Stimulated activated naive CD8-positive, alpha-beta T cell treated with anti-CD3 and anti-CD28 coated beads, Interleukin-15, Interleukin-2, amounts not matched to agents 100 ng/mL and 50 ng/mL, for 24 hours (primary cell): ENCODE measurements at regions not wholly inside any gene's neighbourhood (a gene's known extent, or its start where the extent isn't known, plus 50 kb on each side); places are given as distances from the start of the nearest gene placed in this dataset.
"Not testable (repeated sequence)": the region's sequence is repeated elsewhere in the genome, so short reads cannot be mapped to it uniquely, and the experiment has no call there.

Source experiments
- H3K27ac Mint-ChIP-seq: one replicate; pipeline ENCODE4 v1.8.0; 2021; ENCODE audit warnings: mild to moderate bottlenecking, mixed read lengths
- H3K27me3 Mint-ChIP-seq: one replicate; pipeline ENCODE4 v1.8.0; 2021; ENCODE audit warnings: mixed read lengths
- H3K36me3 Mint-ChIP-seq: one replicate; pipeline ENCODE4 v1.8.0; 2021; ENCODE audit warnings: low read depth, mixed read lengths
- H3K4me1 Mint-ChIP-seq: one replicate; pipeline ENCODE4 v1.8.0; 2021; ENCODE audit warnings: low read depth, mixed read lengths
- H3K4me3 Mint-ChIP-seq: one replicate; pipeline ENCODE4 v1.8.0; 2021; ENCODE audit warnings: mild to moderate bottlenecking, mixed read lengths
- H3K9me3 Mint-ChIP-seq: one replicate; pipeline ENCODE4 v1.8.0; 2021; ENCODE audit warnings: mixed read lengths

GRCh38 chr9:106501210-106501609 lies 361.8 kb upstream of the ZNF462 start:
- not testable (repeated sequence) for H3K4me3 Mint-ChIP-seq, H3K9me3 Mint-ChIP-seq, H3K36me3 Mint-ChIP-seq, H3K27me3 Mint-ChIP-seq, H3K4me1 Mint-ChIP-seq, H3K27ac Mint-ChIP-seq

DNA sequence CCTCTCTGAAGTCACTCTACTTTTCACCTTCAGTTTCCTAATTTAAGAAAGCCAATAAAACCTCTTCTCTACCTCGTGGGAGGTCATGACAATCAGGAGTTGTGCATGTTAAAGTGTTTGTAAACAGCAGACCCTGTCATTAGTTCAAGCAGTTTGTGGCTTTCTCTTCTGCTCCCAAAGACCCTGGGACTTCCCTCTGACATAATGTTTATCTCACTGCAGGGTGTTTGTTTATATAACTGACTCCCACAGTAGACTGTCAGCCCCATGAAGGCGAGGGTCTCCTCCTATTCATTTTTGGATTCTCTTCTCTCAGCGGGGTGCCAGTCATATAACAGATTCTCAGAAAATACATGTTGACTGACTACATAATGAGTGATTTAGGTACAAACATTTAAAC lies 360.0 kb upstream of the ZNF462 start:
- no peak overlapping the region for H3K4me3 Mint-ChIP-seq
- H3K4me1 Mint-ChIP-seq = no peaks in the 10 kb centered on the region
- H3K36me3 Mint-ChIP-seq = no peaks in the 10 kb centered on the region
- no peaks in the 10 kb centered on the region for H3K27me3 Mint-ChIP-seq
- H3K9me3 Mint-ChIP-seq = peaks cover 12% of the 10 kb centered on the region
- no peak overlapping the region for H3K27ac Mint-ChIP-seq

DNA sequence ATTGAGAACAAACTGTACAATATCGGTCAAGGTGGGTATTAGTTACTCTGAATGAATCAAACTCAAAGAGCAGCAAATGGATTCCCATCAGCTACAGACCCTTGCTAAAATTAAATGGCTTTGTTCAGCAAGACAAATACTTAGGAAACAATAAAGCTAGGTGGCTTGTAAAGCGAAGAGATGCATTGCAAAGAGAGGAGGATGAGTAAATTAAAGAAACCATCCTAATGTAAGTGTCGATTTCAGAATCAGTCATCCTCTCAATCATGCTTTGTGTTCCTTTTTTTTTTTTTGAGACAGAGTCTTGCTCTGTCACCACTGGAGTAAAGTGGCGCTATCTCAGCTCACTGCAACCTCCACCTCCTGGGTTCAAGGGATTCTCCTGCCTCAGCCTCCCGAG lies 359.2 kb upstream of the ZNF462 start:
- H3K27me3 Mint-ChIP-seq = no peaks in the 10 kb centered on the region
- H3K36me3 Mint-ChIP-seq = no peaks in the 10 kb centered on the region
- peaks cover 12% of the 10 kb centered on the region for H3K9me3 Mint-ChIP-seq
- no peak overlapping the region for H3K4me3 Mint-ChIP-seq
- no peak overlapping the region for H3K27ac Mint-ChIP-seq
- H3K4me1 Mint-ChIP-seq = no peaks in the 10 kb centered on the region

GRCh38 chr9:106526716-106527204 lies 336.2 kb upstream of the ZNF462 start:
- Mint-ChIP-seq H3K4me1 (no peaks in the 10 kb centered on the region), H3K4me3 (no peak overlapping the region), H3K9me3 (peaks cover 16% of the 10 kb centered on the region), H3K27me3 (no peaks in the 10 kb centered on the region), H3K36me3 (peaks cover 5% of the 10 kb centered on the region), H3K27ac (no peak overlapping the region)

GRCh38 chr9:106528158-106528557 lies 334.8 kb upstream of the ZNF462 start:
- H3K27ac Mint-ChIP-seq = no peak overlapping the region

DNA sequence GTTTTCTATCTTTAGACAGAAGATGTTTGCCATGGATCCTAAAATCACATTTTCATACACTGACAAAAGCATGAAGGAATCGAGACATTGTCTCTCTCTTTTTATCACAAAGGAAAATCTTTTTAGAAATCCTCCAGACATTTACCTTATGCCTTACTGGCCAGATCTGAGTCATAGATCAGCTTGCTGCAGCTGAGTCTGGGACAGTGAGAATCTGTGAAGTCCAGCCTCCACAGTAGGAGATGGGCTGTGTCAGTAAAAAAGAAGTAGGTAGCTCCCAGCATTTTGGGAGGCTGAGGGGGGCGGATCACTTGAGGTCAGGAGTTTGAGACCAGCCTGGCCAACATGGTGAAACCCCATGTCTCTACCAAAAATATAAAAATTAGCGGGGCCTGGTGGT lies 333.4 kb upstream of the ZNF462 start:
- Mint-ChIP-seq H3K27ac (no peak overlapping the region), H3K27me3 (no peaks in the 10 kb centered on the region), H3K4me3 (no peak overlapping the region), H3K4me1 (no peaks in the 10 kb centered on the region), H3K36me3 (no peaks in the 10 kb centered on the region), H3K9me3 (peaks cover 6% of the 10 kb centered on the region)

More at GRCh38 chr9:106528158-106528557, 334.8 kb upstream of the ZNF462 start:
- Mint-ChIP-seq H3K4me3 (no peak overlapping the region), H3K36me3 (no peaks in the 10 kb centered on the region), H3K27me3 (no peaks in the 10 kb centered on the region), H3K9me3 (peaks cover 12% of the 10 kb centered on the region), H3K4me1 (no peaks in the 10 kb centered on the region)

GRCh38 chr9:106531491-106531890 lies 331.5 kb upstream of the ZNF462 start:
- H3K27me3 Mint-ChIP-seq = no peaks in the 10 kb centered on the region
- H3K9me3 Mint-ChIP-seq = peaks cover 4% of the 10 kb centered on the region
- no peaks in the 10 kb centered on the region for H3K4me1 Mint-ChIP-seq
- no peaks in the 10 kb centered on the region for H3K36me3 Mint-ChIP-seq
- no peak overlapping the region for H3K4me3 Mint-ChIP-seq
- no peak overlapping the region for H3K27ac Mint-ChIP-seq

GRCh38 chr9:106532306-106533015 lies 330.5 kb upstream of the ZNF462 start:
- Mint-ChIP-seq H3K4me1 (no peaks in the 10 kb centered on the region), H3K27me3 (no peaks in the 10 kb centered on the region), H3K27ac (no peak overlapping the region), H3K4me3 (no peak overlapping the region), H3K9me3 (peaks cover 4% of the 10 kb centered on the region), H3K36me3 (no peaks in the 10 kb centered on the region)

GRCh38 chr9:106534800-106535199 lies 328.2 kb upstream of the ZNF462 start:
- Mint-ChIP-seq H3K27ac (no peak overlapping the region), H3K4me1 (no peaks in the 10 kb centered on the region), H3K36me3 (no peaks in the 10 kb centered on the region)

GRCh38 chr9:106535439-106535838 lies 327.5 kb upstream of the ZNF462 start:
- Mint-ChIP-seq H3K36me3 (no peaks in the 10 kb centered on the region), H3K4me3 (no peak overlapping the region), H3K9me3 (peaks cover 4% of the 10 kb centered on the region), H3K27ac (no peak overlapping the region), H3K4me1 (no peaks in the 10 kb centered on the region), H3K27me3 (no peaks in the 10 kb centered on the region)

More at GRCh38 chr9:106534800-106535199, 328.2 kb upstream of the ZNF462 start:
- H3K9me3 Mint-ChIP-seq = peaks cover 4% of the 10 kb centered on the region
- no peak overlapping the region for H3K4me3 Mint-ChIP-seq
- H3K27me3 Mint-ChIP-seq = no peaks in the 10 kb centered on the region

GRCh38 chr9:106557996-106558667 lies 304.8 kb upstream of the ZNF462 start:
- H3K4me3 Mint-ChIP-seq = no peak overlapping the region
- no peak overlapping the region for H3K27ac Mint-ChIP-seq
- no peaks in the 10 kb centered on the region for H3K4me1 Mint-ChIP-seq
- H3K9me3 Mint-ChIP-seq = peaks cover 19% of the 10 kb centered on the region
- no peaks in the 10 kb centered on the region for H3K36me3 Mint-ChIP-seq
- H3K27me3 Mint-ChIP-seq = no peaks in the 10 kb centered on the region

DNA sequence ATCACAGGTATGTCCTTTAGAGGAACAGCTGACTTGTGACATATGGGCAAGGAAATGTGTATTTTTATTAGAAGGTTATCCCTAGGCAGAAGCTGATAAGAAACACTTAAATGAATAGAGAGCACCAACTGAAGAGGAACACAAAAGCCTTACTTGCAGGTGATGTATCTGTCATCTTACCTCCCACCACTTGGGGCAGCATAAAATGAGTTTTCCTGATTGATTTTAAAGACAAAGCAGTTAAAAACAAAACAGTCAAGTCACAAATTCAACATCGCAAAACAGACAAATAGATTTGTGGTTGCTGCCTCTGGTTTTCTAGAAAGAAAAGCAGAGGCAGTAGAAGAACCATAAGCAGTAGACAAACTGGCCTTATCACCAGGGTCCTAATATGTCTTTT lies 302.4 kb upstream of the ZNF462 start:
- H3K27ac Mint-ChIP-seq = no peak overlapping the region
- H3K4me3 Mint-ChIP-seq = no peak overlapping the region
- peaks cover 14% of the 10 kb centered on the region for H3K9me3 Mint-ChIP-seq
- H3K27me3 Mint-ChIP-seq = no peaks in the 10 kb centered on the region
- no peaks in the 10 kb centered on the region for H3K36me3 Mint-ChIP-seq
- no peaks in the 10 kb centered on the region for H3K4me1 Mint-ChIP-seq

DNA sequence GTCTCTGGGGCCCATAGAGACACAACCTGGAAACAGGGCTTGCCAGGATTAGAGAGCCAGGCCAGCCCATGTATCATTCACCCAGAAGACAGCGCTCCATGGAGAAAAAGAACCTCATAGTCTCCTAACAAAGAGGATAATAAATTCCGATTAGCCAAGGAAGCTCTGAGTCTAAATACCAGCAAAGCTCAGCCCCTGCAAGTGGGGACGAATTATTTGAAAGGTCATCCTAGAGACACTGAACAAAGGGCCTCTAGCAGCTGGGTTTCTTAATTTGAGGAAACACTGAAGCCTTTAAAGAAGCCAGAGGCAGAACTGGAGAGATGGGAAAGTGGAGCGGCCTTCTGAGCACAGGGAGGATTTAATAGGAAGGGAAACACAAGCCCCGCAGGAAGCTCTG lies 287.1 kb upstream of the ZNF462 start:
- H3K4me3 Mint-ChIP-seq = no peak overlapping the region
- no peak overlapping the region for H3K27ac Mint-ChIP-seq
- peaks cover 18% of the 10 kb centered on the region for H3K9me3 Mint-ChIP-seq

GRCh38 chr9:106576232-106576760 lies 286.7 kb upstream of the ZNF462 start:
- Mint-ChIP-seq H3K36me3 (no peaks in the 10 kb centered on the region), H3K27ac (no peak overlapping the region), H3K9me3 (peaks cover 16% of the 10 kb centered on the region), H3K4me3 (no peak overlapping the region), H3K27me3 (no peaks in the 10 kb centered on the region), H3K4me1 (no peaks in the 10 kb centered on the region)

More for the DNA sequence above, 287.1 kb upstream of the ZNF462 start:
- no peaks in the 10 kb centered on the region for H3K4me1 Mint-ChIP-seq
- H3K27me3 Mint-ChIP-seq = no peaks in the 10 kb centered on the region
- H3K36me3 Mint-ChIP-seq = no peaks in the 10 kb centered on the region

DNA sequence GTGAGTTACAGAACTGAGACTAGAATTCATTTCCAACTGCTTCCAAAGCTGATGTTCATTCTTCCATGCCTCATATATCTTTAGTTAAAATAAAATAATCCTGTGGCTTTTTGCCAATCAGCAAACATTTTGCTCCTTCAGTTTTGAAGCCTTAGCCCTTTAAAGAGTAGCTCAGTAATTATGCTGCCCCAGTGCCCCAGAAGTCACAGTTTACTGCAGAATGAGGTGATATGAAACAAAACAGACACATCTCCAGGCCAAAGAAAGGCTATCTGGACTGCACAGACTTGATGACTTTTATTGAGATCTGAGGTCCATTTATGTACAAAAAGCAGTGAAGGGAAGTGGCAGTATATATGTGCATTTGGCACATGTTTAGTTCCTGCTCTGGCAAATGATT lies 285.8 kb upstream of the ZNF462 start:
- Mint-ChIP-seq H3K27ac (no peak overlapping the region), H3K4me3 (no peak overlapping the region), H3K27me3 (no peaks in the 10 kb centered on the region), H3K9me3 (peaks cover 17% of the 10 kb centered on the region), H3K36me3 (no peaks in the 10 kb centered on the region), H3K4me1 (no peaks in the 10 kb centered on the region)
